ENCODE measurements at regions not wholly inside any gene's neighbourhood (a gene's known extent, or its start where the extent isn't known, plus 50 kb on each side); places are given as distances from the start of the nearest gene placed in this dataset.
"Not testable (repeated sequence)": the region's sequence is repeated elsewhere in the genome, so short reads cannot be mapped to it uniquely, and the experiment has no call there.

DNA sequence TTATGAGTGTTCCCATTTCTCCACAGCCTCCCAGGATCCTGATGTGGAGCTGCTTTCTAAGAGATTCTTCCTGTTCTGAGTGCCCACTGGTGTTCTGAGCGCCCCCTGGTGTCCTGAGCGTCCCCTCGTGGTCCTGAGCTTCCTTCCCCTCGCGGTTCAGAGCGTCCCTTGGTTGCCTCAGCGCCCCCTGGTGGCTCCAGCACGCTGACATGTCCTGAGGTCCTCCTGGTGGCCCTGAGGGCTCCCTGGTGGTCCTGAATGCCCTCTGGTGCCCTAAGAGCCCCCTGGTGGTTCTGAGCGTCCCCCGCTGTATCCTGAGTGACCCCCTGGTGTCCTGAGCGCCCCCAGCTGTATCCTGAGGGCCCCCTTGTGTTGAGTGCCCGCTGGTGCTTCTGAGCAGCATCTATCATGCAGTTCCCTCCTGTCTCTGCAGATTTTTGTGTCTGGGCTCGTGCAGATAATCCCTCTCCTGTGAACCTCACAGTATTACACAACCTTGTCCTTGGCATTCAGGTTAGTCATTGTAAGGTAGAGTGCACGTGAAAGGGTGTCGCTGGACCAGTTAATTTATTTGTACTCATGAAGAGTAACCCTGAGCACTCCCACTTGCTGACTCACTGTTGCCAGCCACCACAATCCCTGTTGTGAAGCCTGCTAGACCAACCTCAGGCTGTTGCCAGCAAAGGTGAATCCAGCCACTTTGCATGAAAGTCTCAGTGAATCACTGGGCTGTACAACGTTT is 1214.9 kb downstream of the TMEM121 start:
- not testable (repeated sequence) for TF ChIP-seq POLR2AphosphoS5, SPI1, TAF1, POLR2A (IDR thresholded peaks at IDR 0.05; ENCODE audit: low read depth, low read length)
